K562 (cell line): ENCODE measurements at regions not wholly inside any gene's neighbourhood (a gene's known extent, or its start where the extent isn't known, plus 50 kb on each side); places are given as distances from the start of the nearest gene placed in this dataset.

Experiments
- ATAC-seq: fragments of 200-7000 bp; cut with Tn5 transposase; 3 replicates; pipeline ENCODE4 v1.9.1; 2020; ENCODE audit warnings: moderate library complexity
- BruUV-seq: library from RNA; stranded (reverse); fragments of 400-500 nt; replicated peaks from 2 replicates; lab custom pipeline; 2021; lab: Mats Ljungman, UMichigan
- CTCF ChIA-PET: fragments of 300-600 bp; formaldehyde crosslinking; extraction: SDS; loops from one replicate; lab custom pipeline; 2021; ENCODE audit warnings: low intra/inter-chr PET ratio; lab: Yijun Ruan, JAX
- POLR2A ChIA-PET: fragments of 300-600, 350-650 bp; sonication (Branson Sonifier 250); formaldehyde crosslinking; extraction: SDS; loops from one replicate; lab custom pipeline; 2021; ENCODE audit warnings: antibody characterized with exemption, inconsistent platforms; lab: Yijun Ruan, JAX
- DNase-seq, 4 experiments: peaks; one replicate each; pipeline versions ENCODE4 v3.0.0 to v3.0.0-alpha.2; 2011 to 2018; ENCODE audit warnings: low spot score in 3 of 4, mixed read lengths in 3 of 4; ENCODE audit errors: extremely low read depth in 1 of 4
- FAIRE-seq: peaks from 2 replicates; lab custom pipeline; 2011; peaks lifted over from hg19 to GRCh38; lab: Jason Lieb, UNC
- H2AFZ ChIP-seq: 2 replicates; pipeline ENCODE4 v1.6.0; 2011; ENCODE audit warnings: low read depth, low read length, control low read depth, inconsistent platforms
- H3K27ac ChIP-seq: fragments of 200-600 bp; 3 replicates; pipeline ENCODE4 v1.8.0; 2011; ENCODE audit warnings: low read depth, mild to moderate bottlenecking, control low read depth, inconsistent platforms, low read length, moderate library complexity, mixed read lengths; ENCODE audit errors: extremely low read depth
- H3K27me3 ChIP-seq, 2 experiments: fragments of 300-600 bp in 1 of 2; 2 replicates in 1 of 2; 3 replicates in 1 of 2; pipeline versions ENCODE4 v1.6.0 to v1.8.0; 2011; ENCODE audit warnings: inconsistent platforms in 2 of 2, low read length in 2 of 2, mild to moderate bottlenecking in 1 of 2, mixed read lengths in 1 of 2, moderate library complexity in 1 of 2; ENCODE audit not compliant: control insufficient read depth in 2 of 2, insufficient read depth in 2 of 2
- H3K36me3 ChIP-seq: fragments of 300-600 bp; 3 replicates; pipeline ENCODE4 v1.8.0; 2011; ENCODE audit warnings: mild to moderate bottlenecking, low read length, inconsistent platforms; ENCODE audit not compliant: control insufficient read depth, insufficient read depth
- H3K4me1 ChIP-seq, 2 experiments: fragments of 200-600 bp in 1 of 2; replicated peaks in 1 of 2; 2 replicates in 1 of 2; 3 replicates in 1 of 2; pipeline versions ENCODE4 v1.5.1 to v1.8.0; 2011; ENCODE audit warnings: inconsistent platforms in 2 of 2, low read length in 2 of 2, mild to moderate bottlenecking in 1 of 2, mixed read lengths in 1 of 2, moderate library complexity in 1 of 2; ENCODE audit not compliant: control insufficient read depth in 2 of 2, insufficient read depth in 2 of 2
- H3K4me2 ChIP-seq: 2 replicates; pipeline ENCODE4 v1.6.1; 2011; ENCODE audit warnings: low read length, control low read depth, inconsistent platforms, mixed read lengths; ENCODE audit not compliant: insufficient read depth
- H3K4me3 ChIP-seq: fragments of 200-600 bp; sonication (generic), shearing (Covaris generic); 2 replicates; pipeline ENCODE4 v1.5.1; 2016; ENCODE audit warnings: control low read depth, inconsistent platforms
- H3K79me2 ChIP-seq: fragments of 200-600 bp; 3 replicates; pipeline ENCODE4 v1.8.0; 2011; ENCODE audit warnings: low read length, inconsistent platforms; ENCODE audit not compliant: control insufficient read depth, insufficient read depth
- H3K9ac ChIP-seq, 2 experiments: 2 replicates each; pipeline versions ENCODE4 v1.6.0 to v1.6.1; 2011; ENCODE audit warnings: low read depth in 2 of 2, low read length in 2 of 2, control low read depth in 1 of 2, inconsistent platforms in 1 of 2, mild to moderate bottlenecking in 1 of 2, mixed read lengths in 1 of 2; ENCODE audit not compliant: insufficient read depth in 1 of 2
- H3K9me1 ChIP-seq: one replicate; pipeline ENCODE4 v1.6.0; 2011; ENCODE audit warnings: inconsistent platforms, mild to moderate bottlenecking, low read length, moderate library complexity; ENCODE audit not compliant: control insufficient read depth, insufficient read depth
- H3K9me3 ChIP-seq: replicated peaks from 2 replicates; pipeline ENCODE4 v1.5.1; 2011; ENCODE audit warnings: low read depth, low read length, inconsistent platforms; ENCODE audit not compliant: control insufficient read depth, insufficient read depth
- H4K20me1 ChIP-seq: replicated peaks from 2 replicates; pipeline ENCODE4 v1.6.1; 2011; ENCODE audit warnings: low read length, inconsistent platforms, mixed read lengths; ENCODE audit not compliant: control insufficient read depth, insufficient read depth
- AFF1 ChIP-seq, 2 experiments: fragments of 450-650 bp; IDR thresholded peaks; 2 replicates each; pipeline ENCODE4 v1.6.1; 2018; ENCODE audit warnings: mild to moderate bottlenecking in 2 of 2, low read depth in 1 of 2; ENCODE audit not compliant: partially characterized antibody in 2 of 2
- CBX3 ChIP-seq, 2 experiments: IDR thresholded peaks; 1 replicate in 1 of 2; 2 replicates in 1 of 2; pipeline ENCODE4 v1.6.1; 2012; ENCODE audit warnings: inconsistent platforms in 2 of 2, low read length in 2 of 2, borderline replicate concordance in 1 of 2, control low read depth in 1 of 2
- CC2D1A ChIP-seq: fragments of 450-650 bp; IDR thresholded peaks from 2 replicates; pipeline ENCODE4 v1.6.1; 2017; ENCODE audit warnings: mild to moderate bottlenecking
- CREBBP ChIP-seq: IDR thresholded peaks from one replicate; pipeline ENCODE4 v1.6.1; 2012; ENCODE audit warnings: low read depth, mild to moderate bottlenecking, control low read depth, inconsistent platforms, low read length
- ERF ChIP-seq: fragments of 450-650 bp; formaldehyde crosslinking; IDR thresholded peaks from 2 replicates; pipeline ENCODE4 v1.4.0; 2020; ENCODE audit warnings: mild to moderate bottlenecking, mixed read lengths
- HDAC1 ChIP-seq, 2 experiments: fragments of 450-650 bp; IDR thresholded peaks; 2 replicates each; pipeline ENCODE4 v1.6.1; 2016 to 2017; ENCODE audit warnings: inconsistent platforms in 1 of 2, mild to moderate bottlenecking in 1 of 2, moderate library complexity in 1 of 2
- NFXL1 ChIP-seq: fragments of 450-650 bp; formaldehyde crosslinking; IDR thresholded peaks from 2 replicates; pipeline ENCODE4 v1.4.0; 2021; ENCODE audit warnings: mild to moderate bottlenecking
- OTX1 ChIP-seq: fragments of 450-650 bp; formaldehyde crosslinking; IDR thresholded peaks from 2 replicates; pipeline ENCODE4 v1.4.0; 2022; ENCODE audit warnings: mild to moderate bottlenecking
- PCBP1 ChIP-seq: fragments of 200-400 bp; formaldehyde crosslinking; IDR thresholded peaks from 2 replicates; pipeline ENCODE4 v1.6.1; 2018; ENCODE audit warnings: mild to moderate bottlenecking, low read depth, low read length; ENCODE audit not compliant: poor library complexity, severe bottlenecking
- ZNF511 ChIP-seq: sonication (generic); formaldehyde crosslinking; IDR thresholded peaks from 2 replicates; pipeline ENCODE4 v1.8.0; 2022; ENCODE audit warnings: mild to moderate bottlenecking, missing genetic modification reagents
- ZNF766 ChIP-seq: fragments of 200-800 bp; sonication (Bioruptor generic); conservative IDR thresholded peaks from 2 replicates; pipeline ENCODE4 v1.6.1; 2016; ENCODE audit warnings: missing genetic modification characterization, missing compliant biosample characterization
- WGBS: fragments of 100-300 bp; shearing (Covaris generic); methylation state at CpG from one replicate; pipeline ENCODE4 v1.1.6; 2016; ENCODE audit warnings: low coverage, mixed read lengths; ENCODE audit not compliant: insufficient coverage; ENCODE audit errors: missing lambda C conversion rate; 5-methylcytosine and 5-hydroxymethylcytosine counted together
- in situ Hi-C: fragments of 300-500 bp; cut with MboI; formaldehyde crosslinking; loops from 4 replicates; pipeline ENCODE4 v1.15.0; 2018; ENCODE audit warnings: inconsistent platforms, mixed read lengths
- intact Hi-C: fragments of 100-400 bp; cut with micrococcal nuclease; formaldehyde crosslinking; loops from 2 replicates; pipeline ENCODE4 v1.14.2; 2022
- TF ChIP-seq, protein P1 (sequence below): fragments of 250-450 bp; sonication (Bioruptor Pico); IDR thresholded peaks from 2 replicates; pipeline ENCODE4 v1.8.0; 2021; ENCODE audit warnings: moderate library complexity, mild to moderate bottlenecking, inconsistent platforms
- TF ChIP-seq, protein P2 (sequence below): fragments of 450-650 bp; IDR thresholded peaks from 2 replicates; pipeline ENCODE4 v1.6.1; 2016; ENCODE audit warnings: antibody characterized with exemption

- peaks cover 0 to 3% of the 10 kb centered on the region in 2 experiments; a peak in 1 of 5 replicates for H3K27me3 ChIP-seq
- no peak overlapping the region for H2AFZ ChIP-seq
- in situ Hi-C loops: no loop called here
- intact Hi-C loops: no loop called here
- POLR2A ChIA-PET: interaction anchor here (1.7 kb wide), 1 partner anchor 12 kb away, joined by 4 read pairs; no protein-coding TSS in a partner anchor
- WGBS: 1% methylated on average over 5 of the region's 5 CpGs
- no peaks in the 10 kb centered on the region for H3K4me1 ChIP-seq
- no peak overlapping the region for H3K27ac ChIP-seq
- FAIRE-seq: no peak
- BruUV-seq: no TSS peak
- H3K4me2 ChIP-seq: no peak overlapping the region
- H3K9ac ChIP-seq: no peak overlapping the region
- no peaks in the 10 kb centered on the region for H3K36me3 ChIP-seq
- ATAC-seq: no peak
- peaks cover 4% of the 10 kb centered on the region; the same call in 1 of the 2 replicates for H4K20me1 ChIP-seq
- no peaks in the 10 kb centered on the region for H3K9me1 ChIP-seq
- H3K79me2 ChIP-seq: no peaks in the 10 kb centered on the region
- TF ChIP-seq ZNF511: no peak
- TF ChIP-seq CREBBP: no peak
- no peak for TF ChIP-seq CBX3 (IDR thresholded peaks at IDR 0.05; ENCODE audit: borderline replicate concordance in 1 of 2, low read length in 2 of 2)
- TF ChIP-seq, protein P1, sequence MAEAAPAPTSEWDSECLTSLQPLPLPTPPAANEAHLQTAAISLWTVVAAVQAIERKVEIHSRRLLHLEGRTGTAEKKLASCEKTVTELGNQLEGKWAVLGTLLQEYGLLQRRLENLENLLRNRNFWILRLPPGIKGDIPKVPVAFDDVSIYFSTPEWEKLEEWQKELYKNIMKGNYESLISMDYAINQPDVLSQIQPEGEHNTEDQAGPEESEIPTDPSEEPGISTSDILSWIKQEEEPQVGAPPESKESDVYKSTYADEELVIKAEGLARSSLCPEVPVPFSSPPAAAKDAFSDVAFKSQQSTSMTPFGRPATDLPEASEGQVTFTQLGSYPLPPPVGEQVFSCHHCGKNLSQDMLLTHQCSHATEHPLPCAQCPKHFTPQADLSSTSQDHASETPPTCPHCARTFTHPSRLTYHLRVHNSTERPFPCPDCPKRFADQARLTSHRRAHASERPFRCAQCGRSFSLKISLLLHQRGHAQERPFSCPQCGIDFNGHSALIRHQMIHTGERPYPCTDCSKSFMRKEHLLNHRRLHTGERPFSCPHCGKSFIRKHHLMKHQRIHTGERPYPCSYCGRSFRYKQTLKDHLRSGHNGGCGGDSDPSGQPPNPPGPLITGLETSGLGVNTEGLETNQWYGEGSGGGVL (CRISPR knock-in tag): no peak
- no peak for TF ChIP-seq NFXL1 (CRISPR knock-in tag)
- TF ChIP-seq AFF1 (IDR thresholded peaks at IDR 0.05; ENCODE audit: low read depth in 1 of 2, partially characterized antibody in 2 of 2): no peak
- TF ChIP-seq PCBP1: no peak
- no peak for TF ChIP-seq CC2D1A
- TF ChIP-seq HDAC1 (IDR thresholded peaks at IDR 0.05): no peak
- no peak for TF ChIP-seq OTX1 (CRISPR knock-in tag)
- no peak for TF ChIP-seq ERF (CRISPR knock-in tag)
- TF ChIP-seq, protein P2, sequence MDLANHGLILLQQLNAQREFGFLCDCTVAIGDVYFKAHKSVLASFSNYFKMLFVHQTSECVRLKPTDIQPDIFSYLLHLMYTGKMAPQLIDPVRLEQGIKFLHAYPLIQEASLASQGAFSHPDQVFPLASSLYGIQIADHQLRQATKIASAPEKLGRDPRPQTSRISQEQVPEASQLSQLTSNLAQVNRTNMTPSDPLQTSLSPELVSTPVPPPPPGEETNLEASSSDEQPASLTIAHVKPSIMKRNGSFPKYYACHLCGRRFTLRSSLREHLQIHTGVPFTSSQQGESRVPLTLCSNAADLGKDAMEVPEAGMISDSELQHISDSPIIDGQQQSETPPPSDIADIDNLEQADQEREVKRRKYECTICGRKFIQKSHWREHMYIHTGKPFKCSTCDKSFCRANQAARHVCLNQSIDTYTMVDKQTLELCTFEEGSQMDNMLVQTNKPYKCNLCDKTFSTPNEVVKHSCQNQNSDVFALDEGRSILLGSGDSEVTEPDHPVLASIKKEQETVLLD: no peak
- TF ChIP-seq ZNF766: no peak
- DNase-seq: no peak
- H3K9me3 ChIP-seq: no peaks in the 10 kb centered on the region
- CTCF ChIA-PET: no interaction called here
- no peak overlapping the region for H3K4me3 ChIP-seq
These were observed 148.3 kb downstream of the MATN1 start for GRCh38 chr1:30575066-30575465.
